A549 (cell line): ENCODE measurements at regions not wholly inside any gene's neighbourhood (a gene's known extent, or its start where the extent isn't known, plus 50 kb on each side); places are given as distances from the start of the nearest gene placed in this dataset.

Experiments
- CHD2 ChIP-seq: fragments of 150-350 bp; IDR thresholded peaks from 2 replicates; pipeline ENCODE4 v1.6.1; 2014; ENCODE audit warnings: low read length; ENCODE audit not compliant: partially characterized antibody
- CTCF ChIP-seq: fragments of >200 bp; sonication (Bioruptor Twin); formaldehyde crosslinking; IDR thresholded peaks from 3 replicates; pipeline ENCODE4 v1.5.1; 2016
- ELK1 ChIP-seq: fragments of 150-350 bp; IDR thresholded peaks from 2 replicates; pipeline ENCODE4 v1.6.1; 2014; ENCODE audit warnings: low read depth, mild to moderate bottlenecking, low read length
- MYC ChIP-seq: IDR thresholded peaks from 2 replicates; pipeline ENCODE4 v1.6.1; 2012; ENCODE audit warnings: mild to moderate bottlenecking, inconsistent platforms, low read length, improper control_type of control experiment, borderline replicate concordance
- RCOR1 ChIP-seq: fragments of 150-350 bp; IDR thresholded peaks from 2 replicates; pipeline ENCODE4 v1.6.1; 2014; ENCODE audit warnings: antibody characterized with exemption, low read length, low read depth
- ZC3H11A ChIP-seq: fragments of 450-650 bp; IDR thresholded peaks from 2 replicates; pipeline ENCODE4 v1.6.1; 2014; ENCODE audit warnings: antibody characterized with exemption, mild to moderate bottlenecking

GRCh38 chr4:72977936-72978485 lies 91.5 kb downstream of the COX18 start:
- TF ChIP-seq MYC (no peak), CHD2 (no peak), ZC3H11A (no peak), RCOR1 (no peak), ELK1 (no peak), CTCF (no peak)
